Kidney (tissue), 13 donors: ENCODE measurements at regions not wholly inside any gene's neighbourhood (a gene's known extent, or its start where the extent isn't known, plus 50 kb on each side); places are given as distances from the start of the nearest gene placed in this dataset.

Experiments
- DNase-seq, 5 donors: peaks; one replicate each; pipeline ENCODE4 v3.0.0-alpha.2; 2013 to 2020
- FAIRE-seq: peaks from 2 replicates; lab custom pipeline; 2012; peaks lifted over from hg19 to GRCh38; lab: Jason Lieb, UNC
- H3K27ac ChIP-seq, 2 donors: one replicate each; pipeline ENCODE4 v1.7.0; 2013; ENCODE audit warnings: low read depth in 2 of 2, low read length in 2 of 2, inconsistent platforms in 1 of 2
- H3K27me3 ChIP-seq: one replicate; pipeline ENCODE4 v1.7.1; 2013; ENCODE audit warnings: low read length, inconsistent platforms; ENCODE audit not compliant: control insufficient read depth, insufficient read depth
- H3K36me3 ChIP-seq, 3 donors: one replicate each; pipeline versions ENCODE4 v1.7.0 to v1.7.1; 2013; ENCODE audit warnings: low read length in 3 of 3, control low read depth in 1 of 3, inconsistent platforms in 1 of 3; ENCODE audit not compliant: insufficient read depth in 3 of 3, control insufficient read depth in 2 of 3
- H3K4me1 ChIP-seq, 3 donors: one replicate each; pipeline versions ENCODE4 v1.7.0 to v1.7.1; 2013; ENCODE audit warnings: low read length in 3 of 3, inconsistent platforms in 1 of 3, low read depth in 1 of 3; ENCODE audit not compliant: control insufficient read depth in 2 of 3, insufficient read depth in 2 of 3
- H3K4me3 ChIP-seq, 3 donors: one replicate each; pipeline versions ENCODE4 v1.7.0 to v1.8.1; 2013; ENCODE audit warnings: low read length in 3 of 3, control low read depth in 1 of 3, inconsistent platforms in 1 of 3
- H3K9ac ChIP-seq, 3 donors: one replicate each; pipeline versions ENCODE4 v1.7.0 to v1.7.1; 2013; ENCODE audit warnings: low read length in 3 of 3, control low read depth in 1 of 3, inconsistent platforms in 1 of 3
- H3K9me3 ChIP-seq, 3 donors: one replicate each; pipeline versions ENCODE4 v1.7.0 to v1.7.1; 2013; ENCODE audit warnings: low read length in 3 of 3, control low read depth in 1 of 3, inconsistent platforms in 1 of 3; ENCODE audit not compliant: control insufficient read depth in 2 of 3, insufficient read depth in 1 of 3
- CTCF ChIP-seq: IDR thresholded peaks from 3 replicates; pipeline ENCODE4 v1.5.1; 2012; ENCODE audit warnings: mild to moderate bottlenecking, moderate library complexity, borderline replicate concordance; ENCODE audit not compliant: insufficient read depth; ENCODE audit errors: extremely low read depth
- intact Hi-C: fragments of 100-400 bp; cut with DNase I; formaldehyde crosslinking; loops from one replicate; pipeline ENCODE4 v1.11.1; 2022
- donor health status: control.
- donor health status: control.
- donor health status: control.
- donor health status: control.
- donor health status: control.
- donor health status: DM: yes; HTN: yes; CAD: no.
- donor health status: Normal renal cell carcinoma (clear cell type).

- no peak overlapping the region for H3K4me3 ChIP-seq
- intact Hi-C loops: no loop called here
- DNase-seq: no peak
- H3K9me3 ChIP-seq: peaks cover 0 to 5% (median 0%) of the 10 kb centered on the region in 3 donors
- H3K4me1 ChIP-seq: no peaks in the 10 kb centered on the region
- no peak for FAIRE-seq
- H3K27me3 ChIP-seq: no peaks in the 10 kb centered on the region
- H3K36me3 ChIP-seq: no peaks in the 10 kb centered on the region
- no peak for TF ChIP-seq CTCF
- H3K27ac ChIP-seq: no peak overlapping the region
- H3K9ac ChIP-seq: no peak overlapping the region
Observed at GRCh38 chr9:79020276-79020675, 551.5 kb upstream of the TLE4 start.

- Histone ChIP-seq H3K9me3 (peaks cover 0 to 5% (median 0%) of the 10 kb centered on the region in 3 donors), H3K27ac (no peak overlapping the region), H3K4me1 (no peaks in the 10 kb centered on the region), H3K27me3 (no peaks in the 10 kb centered on the region), H3K4me3 (no peak overlapping the region), H3K36me3 (no peaks in the 10 kb centered on the region), H3K9ac (no peak overlapping the region)
- intact Hi-C loops: no loop called here
- no peak for TF ChIP-seq CTCF
- DNase-seq (no peak), FAIRE-seq (no peak)
Observed at GRCh38 chr9:79021084-79021483, 550.7 kb upstream of the TLE4 start.

- Histone ChIP-seq H3K4me3 (no peak overlapping the region), H3K27ac (no peak overlapping the region), H3K27me3 (no peaks in the 10 kb centered on the region), H3K9me3 (peaks cover 0 to 5% (median 0%) of the 10 kb centered on the region in 3 donors), H3K36me3 (no peaks in the 10 kb centered on the region), H3K9ac (no peak overlapping the region), H3K4me1 (no peaks in the 10 kb centered on the region)
- FAIRE-seq (no peak), DNase-seq (peak in 2 of 5 donors; percentile 39 to 40)
- intact Hi-C loops: no loop called here
- no peak for TF ChIP-seq CTCF
Observed at GRCh38 chr9:79023134-79023580, 548.6 kb upstream of the TLE4 start.

- no peak for TF ChIP-seq CTCF
- Histone ChIP-seq H3K27ac (no peak overlapping the region), H3K36me3 (no peaks in the 10 kb centered on the region), H3K9ac (no peak overlapping the region), H3K4me1 (no peaks in the 10 kb centered on the region), H3K9me3 (peaks cover 0 to 5% (median 0%) of the 10 kb centered on the region in 3 donors), H3K4me3 (no peak overlapping the region), H3K27me3 (no peaks in the 10 kb centered on the region)
- no peak for FAIRE-seq
- DNase-seq: peak in 3 of 5 donors; percentile 13 to 60 (median 29)
- intact Hi-C loops: no loop called here
Observed at GRCh38 chr9:79026316-79026715, 545.4 kb upstream of the TLE4 start.
